ENCODE measurements at regions not wholly inside any gene's neighbourhood (a gene's known extent, or its start where the extent isn't known, plus 50 kb on each side); places are given as distances from the start of the nearest gene placed in this dataset.

DNA sequence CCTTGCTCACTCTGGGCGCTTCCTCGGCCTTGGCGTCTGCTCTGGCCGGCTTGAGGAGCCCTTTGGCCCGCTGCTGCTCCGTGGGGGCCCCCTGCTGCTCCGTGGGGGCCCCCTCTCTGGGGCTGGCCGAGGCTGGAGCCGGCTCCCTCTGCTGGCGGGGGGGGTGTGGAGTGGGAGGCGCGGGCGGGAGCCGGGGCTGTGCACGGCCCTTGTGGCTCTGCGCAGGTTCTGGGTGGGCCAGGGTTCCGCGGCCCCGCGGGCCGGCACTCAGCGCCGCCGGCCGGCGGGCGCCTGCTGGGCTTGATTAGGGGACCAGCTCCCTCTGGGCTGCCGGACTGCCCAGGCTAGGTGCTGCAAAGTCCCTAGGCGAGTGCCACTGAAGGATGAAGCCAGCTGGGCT lies 436.2 kb downstream of the SLITRK6 start:
- TF ChIP-seq HCFC1 (IDR thresholded peaks at IDR 0.05; ENCODE audit: low read length) (no peak), CREB1 (IDR thresholded peaks at IDR 0.05; ENCODE audit: low read depth) (no peak), BRCA1 (IDR thresholded peaks at IDR 0.05; ENCODE audit: low read depth, low read length) (no peak), CREM (IDR thresholded peaks at IDR 0.05; ENCODE audit: low read depth) (no peak), POLR2A (IDR thresholded peaks at IDR 0.05; ENCODE audit: low read depth, low read length) (no peak)
